ENCODE measurements at regions not wholly inside any gene's neighbourhood (a gene's known extent, or its start where the extent isn't known, plus 50 kb on each side); places are given as distances from the start of the nearest gene placed in this dataset.

GRCh38 chr3:30553641-30554316 is 52.6 kb upstream of the TGFBR2 start:
- no peak for DNase-seq (ENCODE audit: low read depth in 2 of 2)

- no peak for DNase-seq (ENCODE audit: low read depth in 2 of 2)
These were observed 52.1 kb upstream of the TGFBR2 start for GRCh38 chr3:30554317-30554690.

- DNase-seq (ENCODE audit: low read depth in 2 of 2) = no peak
These were observed 50.4 kb upstream of the TGFBR2 start for GRCh38 chr3:30555968-30556367.

Data from stimulated activated CD4-positive, alpha-beta T cell treated with anti-CD3 and anti-CD28 coated beads, Interleukin-1b, Interleukin-23, amount 100 ng/mL, for 1 hour (primary cell).